HPDE6-E6E7 (cell line): ENCODE measurements at regions not wholly inside any gene's neighbourhood (a gene's known extent, or its start where the extent isn't known, plus 50 kb on each side); places are given as distances from the start of the nearest gene placed in this dataset.

Experiments
- DNase-seq: peaks from one replicate; pipeline ENCODE4 v3.0.0; 2011; ENCODE audit warnings: missing footprints; ENCODE audit errors: extremely low spot score

- DNase-seq: no peak
Measured at GRCh38 chr6:153634416-153634815, 404.6 kb upstream of the OPRM1 start.

GRCh38 chr6:153625089-153625488, 414.0 kb upstream of the OPRM1 start:
- DNase-seq: no peak

- no peak for DNase-seq
Measured at GRCh38 chr6:153624528-153624927, 414.5 kb upstream of the OPRM1 start.

GRCh38 chr6:153623496-153623895, 415.5 kb upstream of the OPRM1 start:
- no peak for DNase-seq

- no peak for DNase-seq
Measured at GRCh38 chr6:153621491-153621890, 417.5 kb upstream of the OPRM1 start.

GRCh38 chr6:153621070-153621469, 418.0 kb upstream of the OPRM1 start:
- DNase-seq: no peak

- no peak for DNase-seq
Measured at GRCh38 chr6:153618371-153619322, 420.4 kb upstream of the OPRM1 start.

- no peak for DNase-seq
Measured at GRCh38 chr6:153616506-153616905, 422.5 kb upstream of the OPRM1 start.

- DNase-seq: no peak
Measured at GRCh38 chr6:153613719-153614455, 425.2 kb upstream of the OPRM1 start.

GRCh38 chr6:153602401-153602800, 436.6 kb upstream of the OPRM1 start:
- DNase-seq: no peak

- no peak for DNase-seq
Measured at GRCh38 chr6:153599901-153600300, 439.1 kb upstream of the OPRM1 start.

- peak; percentile 49 for DNase-seq
Measured at GRCh38 chr6:153595903-153596302, 443.1 kb upstream of the OPRM1 start.

GRCh38 chr6:153594871-153595270, 444.2 kb upstream of the OPRM1 start:
- no peak for DNase-seq

GRCh38 chr6:153591159-153591558, 447.9 kb upstream of the OPRM1 start:
- no peak for DNase-seq

- no peak for DNase-seq
Measured at GRCh38 chr6:153590411-153590810, 448.6 kb upstream of the OPRM1 start.

- DNase-seq: no peak
Measured at GRCh38 chr6:153588330-153588729, 450.7 kb upstream of the OPRM1 start.

- DNase-seq: no peak
Measured at GRCh38 chr6:153583685-153584084, 452.6 kb upstream of the RGS17 start.

GRCh38 chr6:153580776-153581175, 449.7 kb upstream of the RGS17 start:
- DNase-seq: no peak

GRCh38 chr6:153575528-153575927, 444.4 kb upstream of the RGS17 start:
- no peak for DNase-seq

- DNase-seq: no peak
Measured at GRCh38 chr6:153574231-153574630, 443.1 kb upstream of the RGS17 start.

GRCh38 chr6:153572371-153572770, 441.3 kb upstream of the RGS17 start:
- DNase-seq: no peak

- DNase-seq: no peak
Measured at GRCh38 chr6:153568628-153569027, 437.5 kb upstream of the RGS17 start.

- DNase-seq: no peak
Measured at GRCh38 chr6:153564803-153565202, 433.7 kb upstream of the RGS17 start.
